Thyroid gland (tissue), 4 donors: ENCODE measurements at regions not wholly inside any gene's neighbourhood (a gene's known extent, or its start where the extent isn't known, plus 50 kb on each side); places are given as distances from the start of the nearest gene placed in this dataset.
"Not testable (repeated sequence)": the region's sequence is repeated elsewhere in the genome, so short reads cannot be mapped to it uniquely, and the experiment has no call there.

Experiments
- CTCF ChIP-seq, 6 experiments: fragments of 200-600 bp in 3 of 6; fragments of 450-650 bp in 3 of 6; sonication (generic) in 3 of 6; IDR thresholded peaks; one replicate each; pipeline ENCODE4 v1.5.1; 2016 to 2019; ENCODE audit warnings: antibody characterized with exemption in 6 of 6, mild to moderate bottlenecking in 2 of 6, inconsistent platforms in 1 of 6, moderate library complexity in 1 of 6
- POLR2A ChIP-seq, 2 donors: fragments of 450-650 bp; IDR thresholded peaks; one replicate each; pipeline ENCODE4 v1.6.1; 2017; ENCODE audit warnings: antibody characterized with exemption in 2 of 2, mild to moderate bottlenecking in 2 of 2, moderate library complexity in 1 of 2

- TF ChIP-seq CTCF, POLR2A (IDR thresholded peaks at IDR 0.05): not testable (repeated sequence)
Measured at GRCh38 chrX:65927386-65927785, 112.5 kb downstream of the VSIG4 start.
